Subcutaneous abdominal adipose tissue (tissue), 5 donors: ENCODE measurements at regions not wholly inside any gene's neighbourhood (a gene's known extent, or its start where the extent isn't known, plus 50 kb on each side); places are given as distances from the start of the nearest gene placed in this dataset.

Source experiments
- H3K27ac ChIP-seq: one replicate; pipeline ENCODE4 v1.7.0; 2013; ENCODE audit warnings: low read depth, mild to moderate bottlenecking, inconsistent platforms, low read length, moderate library complexity
- H3K27me3 ChIP-seq, 5 donors: one replicate each; pipeline ENCODE4 v1.7.0; 2013; ENCODE audit warnings: low read length in 5 of 5, inconsistent platforms in 1 of 5; ENCODE audit not compliant: control insufficient read depth in 5 of 5, insufficient read depth in 4 of 5
- H3K36me3 ChIP-seq, 5 donors: one replicate each; pipeline ENCODE4 v1.7.0; 2013; ENCODE audit warnings: low read length in 5 of 5; ENCODE audit not compliant: control insufficient read depth in 5 of 5, insufficient read depth in 5 of 5
- H3K4me1 ChIP-seq, 5 donors: one replicate each; pipeline ENCODE4 v1.7.0; 2013; ENCODE audit warnings: low read length in 5 of 5, mild to moderate bottlenecking in 3 of 5, moderate library complexity in 1 of 5; ENCODE audit not compliant: control insufficient read depth in 5 of 5, insufficient read depth in 5 of 5
- H3K4me3 ChIP-seq, 5 donors: one replicate each; pipeline ENCODE4 v1.7.0; 2013; ENCODE audit warnings: low read length in 5 of 5, low read depth in 1 of 5
- H3K9ac ChIP-seq, 5 donors: one replicate each; pipeline ENCODE4 v1.7.0; 2013; ENCODE audit warnings: low read length in 5 of 5, mild to moderate bottlenecking in 4 of 5, moderate library complexity in 3 of 5
- H3K9me3 ChIP-seq, 5 donors: one replicate each; pipeline ENCODE4 v1.7.0; 2013; ENCODE audit warnings: low read length in 5 of 5; ENCODE audit not compliant: control insufficient read depth in 5 of 5
- donor health status: healthy.
- donor health status: healthy.
- donor health status: healthy.
- donor health status: healthy.
- donor health status: healthy.

DNA sequence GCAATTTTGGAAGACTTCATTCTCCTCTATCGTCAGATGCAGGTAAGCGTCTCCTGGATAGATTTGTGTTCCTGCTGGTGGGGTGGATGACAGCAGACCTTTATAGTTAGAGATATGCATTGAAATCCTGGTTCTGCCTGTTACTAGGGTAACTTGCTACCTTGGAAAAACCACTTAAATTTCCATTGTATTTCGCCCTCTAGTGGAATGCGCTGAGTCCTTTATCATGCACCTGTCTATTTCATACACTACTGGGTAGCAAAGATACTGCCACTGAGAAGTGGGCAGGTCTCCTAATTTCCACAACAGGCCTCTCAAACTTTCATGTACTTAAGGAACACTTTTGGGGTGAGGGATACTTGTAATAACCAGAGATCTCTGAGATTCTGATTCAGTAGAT is 209.5 kb upstream of the SUCLG2 start:
- H3K9me3 ChIP-seq, result peaks cover 0 to 7% (median 3%) of the 10 kb centered on the region in 5 donors
- no peak overlapping the region for H3K4me3 ChIP-seq
- no peak overlapping the region for H3K27ac ChIP-seq
- H3K27me3 ChIP-seq, result no peaks in the 10 kb centered on the region
- no peaks in the 10 kb centered on the region for H3K36me3 ChIP-seq
- H3K4me1 ChIP-seq, result no peaks in the 10 kb centered on the region
- H3K9ac ChIP-seq, result no peak overlapping the region

DNA sequence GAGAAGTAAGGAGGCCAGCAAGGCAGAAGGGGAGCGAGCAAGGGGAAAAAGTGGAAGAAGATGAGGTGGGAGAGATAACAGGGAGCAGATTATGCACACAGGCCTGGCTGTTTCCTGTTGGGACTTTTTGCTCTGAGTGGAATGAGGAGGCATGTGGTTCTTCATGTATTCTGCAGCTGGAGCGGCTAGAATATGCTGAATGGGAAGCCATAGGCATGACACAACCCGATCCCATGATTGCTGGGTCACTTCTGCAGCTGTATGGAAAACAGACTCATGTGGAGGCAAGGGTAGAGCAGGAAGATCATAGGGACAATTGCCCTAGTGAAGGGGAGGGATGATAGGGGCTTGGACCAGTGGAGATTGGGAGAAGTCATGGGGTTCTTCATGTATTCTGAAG is 206.0 kb upstream of the SUCLG2 start:
- Histone ChIP-seq H3K9ac (no peak overlapping the region), H3K27me3 (no peaks in the 10 kb centered on the region), H3K27ac (no peak overlapping the region), H3K4me1 (no peaks in the 10 kb centered on the region), H3K36me3 (no peaks in the 10 kb centered on the region), H3K4me3 (no peak overlapping the region), H3K9me3 (peaks cover 0 to 3% (median 3%) of the 10 kb centered on the region in 5 donors)

DNA sequence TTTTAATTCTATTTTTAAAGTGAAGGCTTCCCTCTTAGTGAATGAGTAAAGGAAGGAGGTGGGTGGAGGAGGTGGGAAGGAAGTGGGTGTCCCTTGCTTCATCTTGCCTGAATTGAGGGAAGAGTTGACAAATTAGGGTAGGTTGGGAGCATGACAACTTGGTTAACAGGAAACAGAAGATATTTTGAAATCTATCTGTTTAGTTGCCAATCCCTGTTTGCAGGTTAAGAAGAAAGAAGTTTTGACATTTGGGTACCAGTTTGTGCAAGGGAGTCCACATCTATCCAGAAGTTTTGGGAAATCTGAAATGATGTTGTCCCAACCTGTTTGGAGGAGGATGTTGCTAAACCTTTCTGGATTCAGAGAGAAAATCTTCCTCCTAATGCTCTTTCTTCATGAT is 204.1 kb upstream of the SUCLG2 start:
- Histone ChIP-seq H3K4me1 (no peaks in the 10 kb centered on the region), H3K9ac (no peak overlapping the region), H3K27ac (no peak overlapping the region), H3K36me3 (no peaks in the 10 kb centered on the region), H3K27me3 (no peaks in the 10 kb centered on the region), H3K9me3 (peaks cover 0 to 3% (median 3%) of the 10 kb centered on the region in 5 donors), H3K4me3 (no peak overlapping the region)

DNA sequence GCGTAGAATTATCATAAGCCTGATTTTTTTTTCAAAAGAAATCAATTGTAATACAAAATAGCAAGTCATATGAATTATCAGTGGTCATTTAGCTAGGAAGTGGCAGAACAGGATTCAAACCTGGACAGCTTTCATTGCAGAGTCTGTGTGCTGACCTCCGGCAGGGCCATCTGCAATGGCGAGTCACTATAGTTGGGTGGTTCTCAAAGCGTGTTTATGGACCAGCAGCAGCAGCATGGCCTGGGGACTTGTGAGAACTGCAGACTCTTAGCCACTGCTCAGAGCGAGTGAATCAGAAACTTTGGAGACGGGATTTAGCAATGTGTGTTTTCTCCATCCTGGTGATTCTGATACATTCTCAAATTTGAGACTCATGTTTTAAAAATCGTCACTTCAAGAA is 202.3 kb upstream of the SUCLG2 start:
- Histone ChIP-seq H3K36me3 (no peaks in the 10 kb centered on the region), H3K27ac (no peak overlapping the region), H3K9me3 (peaks cover 0 to 3% (median 3%) of the 10 kb centered on the region in 5 donors), H3K4me1 (no peaks in the 10 kb centered on the region), H3K27me3 (no peaks in the 10 kb centered on the region), H3K4me3 (no peak overlapping the region), H3K9ac (no peak overlapping the region)

DNA sequence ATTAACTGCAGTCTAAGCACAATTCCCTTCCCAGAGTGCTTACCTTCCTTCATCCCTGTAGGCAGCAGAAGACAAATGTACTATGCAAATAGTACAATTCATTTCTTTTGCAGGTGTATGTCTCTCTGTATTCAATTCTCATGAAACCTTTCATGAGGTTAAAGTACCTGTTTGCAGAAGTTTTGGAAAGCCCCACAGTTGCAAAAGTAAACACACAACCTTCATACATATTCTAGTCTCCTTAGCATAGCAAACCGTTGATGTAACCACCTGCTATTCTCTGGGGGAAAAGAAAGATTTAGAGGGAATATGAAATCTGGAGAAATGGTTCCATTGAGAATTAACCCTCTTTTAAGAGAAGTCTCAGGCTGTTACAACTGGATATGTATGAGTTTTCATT is 200.3 kb upstream of the SUCLG2 start:
- Histone ChIP-seq H3K27ac (no peak overlapping the region), H3K4me3 (no peak overlapping the region), H3K4me1 (no peaks in the 10 kb centered on the region), H3K27me3 (no peaks in the 10 kb centered on the region), H3K9ac (no peak overlapping the region), H3K9me3 (peaks cover 0 to 3% (median 3%) of the 10 kb centered on the region in 5 donors), H3K36me3 (no peaks in the 10 kb centered on the region)

DNA sequence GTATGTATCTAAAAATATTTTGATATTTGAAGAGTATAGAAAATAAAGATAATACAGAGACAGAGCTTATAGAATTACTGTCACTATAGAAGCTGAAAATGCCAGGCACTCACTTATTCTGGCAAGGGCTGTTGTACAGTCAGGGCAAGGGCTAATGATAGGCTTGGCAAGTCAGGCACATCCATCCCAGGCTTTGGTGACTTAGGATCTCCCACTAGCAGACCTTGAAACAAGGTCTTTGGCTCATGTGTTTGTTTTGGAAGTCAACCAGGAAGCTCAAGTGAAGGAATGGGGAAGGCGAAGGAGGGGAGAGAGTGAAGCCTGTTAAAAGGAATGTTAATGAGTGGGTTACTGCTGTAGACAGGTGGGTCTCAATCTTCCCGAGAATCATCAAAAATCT is 199.1 kb upstream of the SUCLG2 start:
- no peak overlapping the region for H3K27ac ChIP-seq
- H3K4me1 ChIP-seq, result no peaks in the 10 kb centered on the region
- no peaks in the 10 kb centered on the region for H3K36me3 ChIP-seq
- H3K4me3 ChIP-seq, result no peak overlapping the region
- H3K9me3 ChIP-seq, result no peaks in the 10 kb centered on the region
- no peaks in the 10 kb centered on the region for H3K27me3 ChIP-seq
- H3K9ac ChIP-seq, result no peak overlapping the region

DNA sequence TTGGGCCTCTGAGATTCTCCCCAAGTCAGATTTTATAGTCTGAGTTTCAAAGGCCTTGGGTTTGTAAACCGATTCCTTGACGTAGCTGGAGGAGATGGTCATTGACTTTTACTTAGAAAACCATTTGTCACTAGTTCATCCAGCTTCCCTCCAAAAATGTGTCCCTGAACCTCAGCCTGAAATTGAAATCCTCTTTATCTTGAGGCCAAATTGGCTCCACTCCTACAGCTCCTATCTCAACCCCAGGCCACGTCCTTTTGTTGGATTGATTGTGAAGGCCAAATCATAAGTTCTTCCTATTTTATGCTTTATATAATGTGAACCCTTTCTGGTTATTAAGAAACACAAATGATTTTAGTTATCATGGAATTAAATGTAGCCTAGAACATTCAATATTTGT is 193.9 kb upstream of the SUCLG2 start:
- Histone ChIP-seq H3K9ac (no peak overlapping the region), H3K27ac (no peak overlapping the region), H3K27me3 (no peaks in the 10 kb centered on the region), H3K9me3 (no peaks in the 10 kb centered on the region), H3K4me3 (no peak overlapping the region), H3K4me1 (no peaks in the 10 kb centered on the region), H3K36me3 (no peaks in the 10 kb centered on the region)

DNA sequence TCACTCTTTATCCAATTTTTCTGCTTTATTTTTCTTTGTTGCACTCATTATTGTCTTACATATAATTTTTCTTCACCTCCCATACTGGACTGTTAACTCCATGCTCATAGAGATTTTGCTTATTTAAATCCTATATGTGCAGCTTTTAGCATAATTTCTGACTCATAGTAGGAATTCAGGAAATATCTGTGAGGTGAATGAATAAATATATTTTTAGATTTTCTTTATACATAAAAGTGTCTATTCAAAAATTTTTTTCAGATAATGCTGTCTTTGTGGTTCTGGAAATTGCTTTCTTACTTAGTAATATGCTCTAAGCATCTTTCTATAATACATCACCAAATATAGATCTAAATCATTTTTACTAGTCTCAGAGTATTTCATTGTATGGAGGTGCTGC is 191.8 kb upstream of the SUCLG2 start:
- no peak overlapping the region for H3K4me3 ChIP-seq
- no peaks in the 10 kb centered on the region for H3K9me3 ChIP-seq
- no peak overlapping the region for H3K9ac ChIP-seq
- no peaks in the 10 kb centered on the region for H3K36me3 ChIP-seq
- no peak overlapping the region for H3K27ac ChIP-seq
- no peaks in the 10 kb centered on the region for H3K4me1 ChIP-seq
- H3K27me3 ChIP-seq, result no peaks in the 10 kb centered on the region

DNA sequence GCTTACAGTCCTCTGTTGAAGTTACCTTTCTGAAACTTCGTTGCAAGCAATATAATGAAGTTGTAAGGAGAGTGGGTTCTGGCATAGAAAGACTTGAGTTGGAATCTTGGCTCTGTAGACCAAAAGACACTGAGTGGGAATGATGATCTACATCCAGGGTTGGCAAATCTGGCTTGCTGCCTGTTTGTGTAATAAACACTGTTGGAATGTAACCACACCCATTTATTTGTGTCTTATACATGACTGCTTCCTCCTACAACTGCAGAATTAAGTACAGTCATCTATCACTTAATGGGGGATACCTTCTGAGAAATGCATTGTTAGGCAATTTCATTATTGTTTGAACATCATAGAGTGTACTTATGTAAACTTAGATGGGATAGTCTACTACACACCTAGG is 178.4 kb upstream of the SUCLG2 start:
- no peaks in the 10 kb centered on the region for H3K36me3 ChIP-seq
- no peaks in the 10 kb centered on the region for H3K27me3 ChIP-seq
- H3K27ac ChIP-seq, result no peak overlapping the region
- no peak overlapping the region for H3K4me3 ChIP-seq
- peaks cover 0 to 15% (median 5%) of the 10 kb centered on the region in 5 donors for H3K9me3 ChIP-seq
- peaks cover 0 to 6% (median 0%) of the 10 kb centered on the region in 5 donors for H3K4me1 ChIP-seq
- no peak overlapping the region for H3K9ac ChIP-seq

DNA sequence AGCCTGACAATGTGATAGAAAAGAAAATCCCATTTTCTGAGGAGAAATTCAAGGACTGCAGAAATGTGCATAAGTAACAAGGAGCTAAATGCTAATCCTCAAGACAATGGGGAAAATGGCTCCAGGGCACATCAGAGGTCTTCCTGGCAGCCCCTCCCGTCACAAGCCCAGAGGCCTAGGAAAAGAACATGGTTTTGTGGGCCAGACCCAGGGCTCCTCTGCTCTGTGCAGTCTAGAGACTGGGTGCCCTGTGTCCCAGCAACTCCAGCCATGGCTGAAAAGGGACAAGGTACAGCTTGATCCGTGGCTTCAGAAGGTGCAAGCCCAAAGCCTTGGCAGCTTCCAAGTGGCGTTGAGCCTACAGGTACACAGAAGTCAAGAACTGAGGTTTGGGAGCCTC is 176.8 kb upstream of the SUCLG2 start:
- Histone ChIP-seq H3K9me3 (peaks cover 0 to 15% (median 5%) of the 10 kb centered on the region in 5 donors), H3K27me3 (no peaks in the 10 kb centered on the region), H3K27ac (no peak overlapping the region), H3K4me3 (no peak overlapping the region), H3K9ac (no peak overlapping the region), H3K4me1 (peaks cover 0 to 6% (median 0%) of the 10 kb centered on the region in 5 donors), H3K36me3 (no peaks in the 10 kb centered on the region)

DNA sequence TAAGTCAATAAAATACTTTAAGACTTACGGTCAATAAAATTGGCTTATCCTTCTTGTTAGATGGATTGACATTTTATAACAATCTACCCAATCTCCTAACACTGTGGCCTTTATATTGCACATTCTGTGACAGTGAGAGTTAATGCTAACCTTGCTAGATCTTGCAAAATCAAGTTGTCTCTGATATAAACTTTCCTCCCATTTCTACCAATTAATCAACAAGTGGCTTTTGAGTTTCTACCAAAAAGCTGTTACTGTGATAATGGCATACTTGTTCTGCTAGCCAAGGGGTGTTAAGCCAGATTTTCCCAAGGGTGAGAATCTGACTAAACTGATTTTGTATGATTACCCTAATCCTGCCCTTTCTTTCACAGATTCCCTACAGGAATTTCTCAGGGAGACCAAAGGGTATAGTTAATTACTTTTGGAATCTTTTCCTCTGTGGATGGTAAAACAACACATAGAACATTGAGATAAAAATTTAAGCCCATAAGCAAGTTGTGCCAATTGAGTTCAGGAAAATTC is 174.1 kb upstream of the SUCLG2 start:
- Histone ChIP-seq H3K27ac (no peak overlapping the region), H3K9me3 (peaks cover 0 to 7% (median 0%) of the 10 kb centered on the region in 5 donors), H3K27me3 (no peaks in the 10 kb centered on the region)

More for the DNA sequence above, 174.1 kb upstream of the SUCLG2 start:
- Histone ChIP-seq H3K4me3 (no peak overlapping the region), H3K36me3 (no peaks in the 10 kb centered on the region), H3K9ac (no peak overlapping the region), H3K4me1 (peaks cover 0 to 6% (median 0%) of the 10 kb centered on the region in 5 donors)
